Dermis microvascular lymphatic vessel endothelial cell (primary cell): ENCODE measurements at regions not wholly inside any gene's neighbourhood (a gene's known extent, or its start where the extent isn't known, plus 50 kb on each side); places are given as distances from the start of the nearest gene placed in this dataset.
"Not testable (repeated sequence)": the region's sequence is repeated elsewhere in the genome, so short reads cannot be mapped to it uniquely, and the experiment has no call there.

Experiments used
- DNase-seq, 2 donors: peaks; one replicate each; pipeline versions ENCODE4 v3.0.0 to v3.0.0-alpha.2; 2010; ENCODE audit warnings: low read depth in 2 of 2

DNA sequence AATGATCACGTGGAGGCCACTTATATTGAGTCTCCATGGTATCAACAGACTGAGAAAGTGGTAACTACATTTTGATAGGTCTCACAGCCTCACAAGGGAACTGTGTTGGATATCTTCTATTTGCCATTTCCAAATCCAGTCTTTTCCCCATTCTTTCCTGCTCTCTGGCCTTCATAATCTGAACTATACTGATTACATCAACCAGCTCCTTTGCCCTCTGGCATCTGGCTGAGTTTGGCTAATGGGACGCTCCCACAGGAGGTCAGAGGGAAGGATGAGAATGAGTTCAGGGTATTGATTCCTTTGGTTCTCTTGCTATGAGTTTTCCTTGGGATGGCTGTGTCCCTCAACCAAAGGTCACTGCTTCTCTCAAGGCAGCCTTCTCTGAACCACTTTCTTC, 152.6 kb downstream of the RTL9 start:
- no peak for DNase-seq

- no peak for DNase-seq
Measured at GRCh38 chrX:110512341-110512740, 153.7 kb downstream of the RTL9 start.

GRCh38 chrX:110514509-110514908, 155.9 kb downstream of the RTL9 start:
- DNase-seq, result no peak

GRCh38 chrX:110519501-110519900, 160.9 kb downstream of the RTL9 start:
- DNase-seq, result no peak

GRCh38 chrX:110519906-110520452, 161.3 kb downstream of the RTL9 start:
- DNase-seq, result no peak

DNA sequence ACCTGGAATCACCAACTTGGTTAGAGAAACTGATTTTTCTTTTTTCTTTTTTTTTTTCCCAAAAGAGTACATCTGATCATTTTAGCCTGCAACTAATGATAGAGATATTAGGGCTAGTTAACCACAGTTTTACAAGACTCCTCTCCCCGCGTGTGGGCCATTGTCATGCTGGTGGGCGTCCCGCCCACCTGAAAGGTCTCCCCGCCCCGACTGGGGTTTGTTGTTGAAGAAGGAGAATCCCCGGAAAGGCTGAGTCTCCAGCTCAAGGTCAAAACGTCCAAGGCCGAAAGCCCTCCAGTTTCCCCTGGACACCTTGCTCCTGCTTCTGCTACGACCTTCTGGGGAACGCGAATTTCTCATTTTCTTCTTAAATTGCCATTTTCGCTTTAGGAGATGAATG, 162.0 kb downstream of the RTL9 start:
- DNase-seq, result not testable (repeated sequence)

- no peak for DNase-seq
Measured at GRCh38 chrX:110531873-110532580, 173.4 kb downstream of the RTL9 start.

GRCh38 chrX:110532581-110532931, 173.9 kb downstream of the RTL9 start:
- DNase-seq, result no peak

- DNase-seq, result no peak
Measured at GRCh38 chrX:110536816-110537215, 178.2 kb downstream of the RTL9 start.

- DNase-seq, result no peak
Measured at GRCh38 chrX:110541266-110541665, 182.6 kb downstream of the RTL9 start.

DNA sequence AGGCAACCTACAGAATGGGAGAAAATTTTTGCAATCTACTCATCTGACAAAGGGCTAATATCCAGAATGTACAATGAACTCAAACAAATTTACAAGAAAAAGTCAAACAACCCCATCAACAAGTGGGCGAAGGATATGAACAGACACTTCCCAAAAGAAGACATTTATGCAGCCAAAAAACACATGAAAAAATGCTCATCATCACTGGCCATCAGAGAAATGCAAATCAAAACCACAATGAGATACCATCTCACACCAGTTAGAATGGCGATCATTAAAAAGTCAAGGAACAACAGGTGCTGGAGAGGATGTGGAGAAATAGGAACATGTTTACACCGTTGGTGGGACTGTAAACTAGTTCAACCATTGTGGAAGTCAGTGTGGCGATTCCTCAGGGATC, 192.2 kb downstream of the RTL9 start:
- not testable (repeated sequence) for DNase-seq

DNA sequence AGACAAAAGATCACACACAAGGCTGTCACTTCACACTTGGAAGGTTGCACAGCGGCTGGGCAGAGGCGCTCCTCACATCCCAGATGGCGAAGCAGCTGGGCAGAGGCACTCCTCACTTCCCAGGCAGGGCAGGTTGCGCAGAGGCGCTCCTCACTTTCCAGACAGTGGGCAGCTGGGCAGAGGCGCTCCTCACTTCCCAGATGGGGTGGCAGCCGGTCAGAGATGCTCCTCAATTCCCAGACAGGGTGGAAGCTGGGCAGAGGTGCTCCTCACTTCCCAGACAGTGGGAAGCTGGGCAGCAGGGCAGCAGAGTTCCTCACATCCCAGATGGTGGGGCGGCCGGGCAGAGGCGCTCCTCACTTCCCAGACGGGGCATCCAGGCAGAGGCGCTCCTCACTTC, 199.2 kb downstream of the RTL9 start:
- DNase-seq, result no peak

DNA sequence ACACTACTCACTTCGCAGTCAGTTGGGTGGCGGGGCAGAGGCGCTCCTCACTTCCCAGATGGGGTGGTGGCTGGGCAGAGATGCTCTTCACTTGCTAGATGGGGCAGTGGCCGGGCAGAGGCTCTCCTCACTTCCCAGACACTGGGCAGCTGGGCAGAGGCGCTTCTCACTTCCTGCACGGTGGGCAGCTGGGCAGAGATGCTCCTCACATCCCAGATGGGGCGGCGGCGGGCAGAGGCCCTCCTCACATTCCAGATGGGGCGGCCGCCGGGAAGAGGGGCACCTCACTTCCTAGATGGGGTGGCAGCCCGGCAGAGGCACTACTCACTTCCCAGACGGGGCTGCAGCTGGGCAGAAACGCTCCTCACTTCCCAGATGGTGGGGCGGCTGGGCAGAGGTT, 199.8 kb downstream of the RTL9 start:
- no peak for DNase-seq

GRCh38 chrX:110561034-110561433, 202.4 kb downstream of the RTL9 start:
- DNase-seq, result no peak

DNA sequence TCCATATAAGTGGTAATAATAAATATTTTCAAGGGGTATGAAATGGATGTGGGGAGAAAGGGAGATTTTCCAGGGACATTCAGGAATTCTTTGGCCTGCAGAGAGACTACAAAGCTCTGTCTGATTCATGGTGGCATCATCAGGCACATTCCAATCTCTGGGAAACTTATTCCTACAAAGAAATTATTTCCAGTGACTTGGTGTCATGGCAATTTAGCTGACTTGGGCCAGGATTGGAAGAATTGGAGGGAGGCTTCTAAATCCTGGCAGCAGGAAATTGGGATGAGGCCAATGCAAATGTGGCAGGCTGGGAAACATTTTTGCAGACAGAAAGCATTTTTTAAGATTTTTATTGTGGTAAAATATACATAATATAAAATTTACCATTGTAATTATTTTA, 204.6 kb downstream of the RTL9 start:
- no peak for DNase-seq

GRCh38 chrX:110568441-110568840, 209.8 kb downstream of the RTL9 start:
- no peak for DNase-seq

DNA sequence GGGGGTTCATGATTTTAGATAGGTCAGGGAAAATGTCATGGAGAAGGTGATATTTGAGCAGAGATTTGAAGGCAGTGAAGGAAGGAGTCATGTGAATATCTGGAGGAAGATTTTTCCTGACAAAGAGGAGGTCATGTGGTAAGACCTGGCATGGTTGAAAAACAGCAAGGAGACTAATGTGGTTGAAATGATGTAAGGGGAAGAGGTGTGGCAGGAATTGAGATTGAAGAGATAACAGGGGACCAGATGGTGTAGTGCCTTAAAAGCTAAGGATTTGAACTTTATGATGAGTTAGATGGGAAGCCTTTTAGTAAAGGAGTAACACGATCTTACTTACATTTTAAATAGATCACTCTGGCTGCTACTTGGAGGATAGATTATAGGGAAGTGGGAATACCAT, 210.9 kb downstream of the RTL9 start:
- no peak for DNase-seq

GRCh38 chrX:110578270-110578669, 217.3 kb downstream of the CHRDL1 start:
- no peak for DNase-seq

GRCh38 chrX:110584083-110584482, 211.5 kb downstream of the CHRDL1 start:
- no peak for DNase-seq

DNA sequence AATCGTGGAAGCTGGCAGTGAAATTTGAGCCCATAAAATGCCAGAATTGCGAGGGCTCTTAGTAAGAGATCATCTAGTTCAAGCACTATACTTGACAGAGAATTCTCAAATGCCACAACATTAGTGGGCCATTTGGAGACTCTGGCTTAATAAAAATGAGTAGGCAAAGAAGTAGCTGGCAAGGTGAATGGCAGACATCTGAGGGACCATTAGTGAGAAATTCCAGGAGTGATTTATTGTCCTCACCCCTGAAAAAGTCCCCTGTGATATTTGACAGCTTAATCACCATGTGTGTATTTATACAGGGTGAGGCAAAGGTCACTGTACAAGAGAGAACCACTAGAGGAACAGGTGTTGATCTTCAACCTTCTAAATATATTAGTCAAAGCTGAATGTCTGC, 207.5 kb downstream of the CHRDL1 start:
- no peak for DNase-seq

- no peak for DNase-seq
Measured at GRCh38 chrX:110588853-110589252, 206.8 kb downstream of the CHRDL1 start.

- DNase-seq, result no peak
Measured at GRCh38 chrX:110600745-110601310, 194.8 kb downstream of the CHRDL1 start.

GRCh38 chrX:110614596-110614995, 181.0 kb downstream of the CHRDL1 start:
- no peak for DNase-seq
